Lower lobe of right lung (tissue), 2 donors: ENCODE measurements at regions not wholly inside any gene's neighbourhood (a gene's known extent, or its start where the extent isn't known, plus 50 kb on each side); places are given as distances from the start of the nearest gene placed in this dataset.

Experiments
- ATAC-seq, 2 donors: fragments of 200-7000 bp; cut with Tn5 transposase; one replicate each; pipeline ENCODE4 v1.9.1; 2020 to 2022; ENCODE audit warnings: mild to moderate bottlenecking in 2 of 2, moderate library complexity in 2 of 2
- DNase-seq: peaks from one replicate; pipeline ENCODE4 v3.0.0-alpha.2; 2020
- H3K27ac ChIP-seq: fragments of 200-600 bp; one replicate; pipeline ENCODE4 v1.8.0; 2022
- H3K27me3 ChIP-seq: fragments of 200-600 bp; one replicate; pipeline ENCODE4 v1.8.0; 2022; ENCODE audit warnings: low read depth
- H3K36me3 ChIP-seq: fragments of 200-600 bp; one replicate; pipeline ENCODE4 v1.8.0; 2022; ENCODE audit warnings: mild to moderate bottlenecking
- H3K4me1 ChIP-seq: fragments of 200-600 bp; one replicate; pipeline ENCODE4 v1.8.0; 2022
- H3K4me3 ChIP-seq: fragments of 200-600 bp; one replicate; pipeline ENCODE4 v1.8.0; 2022; ENCODE audit warnings: mild to moderate bottlenecking
- H3K9me3 ChIP-seq: fragments of 200-600 bp; one replicate; pipeline ENCODE4 v1.8.0; 2022
- intact Hi-C: fragments of 100-400 bp; cut with DNase I; formaldehyde crosslinking; loops from one replicate; pipeline ENCODE4 v1.11.0; 2022
- TF ChIP-seq, protein P1 (sequence below): fragments of 200-600 bp; IDR thresholded peaks from one replicate; pipeline ENCODE4 v1.8.0; 2022; ENCODE audit warnings: antibody characterized with exemption, mild to moderate bottlenecking
- donor health status: DM: no; HTN: yes; CAD: no; lungs with severe emphysema.

DNA sequence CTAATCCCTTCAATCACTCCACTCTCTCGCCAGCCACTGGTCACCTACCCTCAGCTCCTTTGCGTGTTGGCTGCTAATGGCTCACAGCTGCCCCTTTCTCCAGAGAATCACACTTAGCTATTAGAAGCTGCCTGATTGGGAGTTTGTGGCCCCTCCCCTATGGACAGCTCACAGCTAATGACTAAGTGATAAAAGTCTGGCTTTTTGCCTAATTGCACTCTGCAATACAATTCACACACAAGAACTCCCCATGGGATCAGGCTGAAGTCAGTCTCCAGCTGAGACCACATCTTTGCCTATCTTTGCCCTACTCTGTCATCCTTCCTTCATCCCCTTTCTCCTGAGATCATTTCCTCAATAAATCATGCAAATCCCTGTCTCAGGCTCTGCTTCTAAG is 701.9 kb upstream of the RAB6C start:
- Histone ChIP-seq H3K27me3 (no peaks in the 10 kb centered on the region), H3K4me3 (no peak overlapping the region), H3K27ac (no peak overlapping the region), H3K9me3 (no peaks in the 10 kb centered on the region), H3K4me1 (no peaks in the 10 kb centered on the region), H3K36me3 (no peaks in the 10 kb centered on the region)
- ATAC-seq (no peak), DNase-seq (no peak)
- TF ChIP-seq, protein P1, sequence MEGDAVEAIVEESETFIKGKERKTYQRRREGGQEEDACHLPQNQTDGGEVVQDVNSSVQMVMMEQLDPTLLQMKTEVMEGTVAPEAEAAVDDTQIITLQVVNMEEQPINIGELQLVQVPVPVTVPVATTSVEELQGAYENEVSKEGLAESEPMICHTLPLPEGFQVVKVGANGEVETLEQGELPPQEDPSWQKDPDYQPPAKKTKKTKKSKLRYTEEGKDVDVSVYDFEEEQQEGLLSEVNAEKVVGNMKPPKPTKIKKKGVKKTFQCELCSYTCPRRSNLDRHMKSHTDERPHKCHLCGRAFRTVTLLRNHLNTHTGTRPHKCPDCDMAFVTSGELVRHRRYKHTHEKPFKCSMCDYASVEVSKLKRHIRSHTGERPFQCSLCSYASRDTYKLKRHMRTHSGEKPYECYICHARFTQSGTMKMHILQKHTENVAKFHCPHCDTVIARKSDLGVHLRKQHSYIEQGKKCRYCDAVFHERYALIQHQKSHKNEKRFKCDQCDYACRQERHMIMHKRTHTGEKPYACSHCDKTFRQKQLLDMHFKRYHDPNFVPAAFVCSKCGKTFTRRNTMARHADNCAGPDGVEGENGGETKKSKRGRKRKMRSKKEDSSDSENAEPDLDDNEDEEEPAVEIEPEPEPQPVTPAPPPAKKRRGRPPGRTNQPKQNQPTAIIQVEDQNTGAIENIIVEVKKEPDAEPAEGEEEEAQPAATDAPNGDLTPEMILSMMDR, result no peak
- intact Hi-C loops, result no loop called here

DNA sequence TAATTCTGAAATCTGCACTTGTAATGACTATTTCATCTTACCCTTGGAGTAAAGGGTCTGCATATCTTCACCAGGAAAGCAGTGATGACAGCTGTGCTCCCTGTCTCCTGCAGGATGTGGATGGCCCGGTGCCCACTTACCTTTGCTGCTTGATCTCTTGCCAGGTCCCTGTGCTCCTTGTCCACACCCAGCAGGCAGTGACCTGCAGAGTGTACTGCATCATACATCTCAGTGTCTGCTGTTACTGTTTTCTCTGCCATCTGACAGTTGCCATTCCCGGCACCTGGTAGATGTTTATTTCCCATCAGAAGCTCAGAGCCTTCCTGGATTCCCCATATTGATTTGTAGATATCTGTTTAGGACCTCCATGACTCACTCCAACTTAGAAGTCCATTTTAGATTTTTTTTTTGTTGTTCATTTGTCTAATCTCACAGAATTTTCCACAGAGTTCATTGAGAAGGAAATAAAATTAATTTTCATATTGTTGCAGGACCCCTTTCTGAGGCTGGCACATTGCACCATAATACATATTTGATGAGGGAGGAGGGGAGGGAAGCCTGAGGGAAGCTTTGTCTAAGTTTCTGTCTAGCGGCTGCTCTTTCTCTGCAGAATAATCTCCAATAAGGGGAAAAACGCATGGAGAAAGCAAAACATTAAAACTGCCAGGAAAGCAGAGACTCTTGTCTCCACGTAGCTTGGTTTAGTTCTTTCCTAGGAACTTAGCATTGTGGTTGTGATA is 697.5 kb upstream of the RAB6C start:
- intact Hi-C loops, result no loop called here

DNA sequence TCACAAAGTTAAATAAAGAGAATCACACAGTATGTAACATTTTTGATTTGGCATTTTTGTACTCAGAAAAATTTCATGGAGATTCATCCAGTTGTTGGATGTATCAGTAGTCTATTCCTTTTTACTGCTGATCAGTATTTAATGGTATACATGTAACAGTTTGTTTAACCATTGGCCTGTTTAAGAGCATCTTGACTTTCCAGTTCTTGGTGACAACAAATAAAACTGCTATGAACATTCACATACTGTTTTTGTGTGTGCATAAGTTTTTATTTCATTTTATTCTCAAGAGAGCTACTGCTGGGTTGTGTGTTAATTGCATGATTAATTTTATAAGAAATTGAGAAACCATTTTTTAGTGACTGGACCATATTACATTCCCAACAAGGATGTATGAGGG is 694.5 kb upstream of the RAB6C start:
- intact Hi-C loops, result no loop called here
- ATAC-seq (no peak), DNase-seq (no peak)
- H3K36me3 ChIP-seq, result no peaks in the 10 kb centered on the region
- H3K27me3 ChIP-seq, result no peaks in the 10 kb centered on the region
- peaks cover 4% of the 10 kb centered on the region for H3K9me3 ChIP-seq
- H3K4me3 ChIP-seq, result no peak overlapping the region
- no peaks in the 10 kb centered on the region for H3K4me1 ChIP-seq
- no peak overlapping the region for H3K27ac ChIP-seq
- TF ChIP-seq, protein P1, result no peak

More for the DNA sequence above, 697.5 kb upstream of the RAB6C start:
- H3K36me3 ChIP-seq, result no peaks in the 10 kb centered on the region
- no peaks in the 10 kb centered on the region for H3K27me3 ChIP-seq
- H3K27ac ChIP-seq, result no peak overlapping the region
- DNase-seq (no peak), ATAC-seq (no peak)
- TF ChIP-seq, protein P1, result no peak
- peaks cover 4% of the 10 kb centered on the region for H3K9me3 ChIP-seq
- no peaks in the 10 kb centered on the region for H3K4me1 ChIP-seq
- H3K4me3 ChIP-seq, result no peak overlapping the region

DNA sequence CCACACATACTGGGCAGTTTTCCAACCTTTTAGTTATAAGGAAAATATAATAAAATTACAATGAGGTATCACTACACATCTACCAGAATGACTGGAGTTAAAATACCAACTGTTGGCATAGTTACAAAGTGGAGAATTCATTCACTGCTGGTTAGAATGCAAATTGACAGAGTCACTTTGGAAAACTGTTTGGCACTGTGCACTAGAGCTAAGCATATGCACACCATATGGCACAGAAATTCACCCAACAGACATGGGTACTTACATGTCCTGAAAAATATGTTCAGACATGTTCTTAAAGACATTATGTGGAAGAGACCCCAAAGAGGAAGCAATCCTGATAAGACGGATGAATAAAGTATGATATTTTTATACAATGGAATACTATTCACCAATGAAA is 686.1 kb upstream of the RAB6C start:
- no peaks in the 10 kb centered on the region for H3K36me3 ChIP-seq
- no peak overlapping the region for H3K4me3 ChIP-seq
- ATAC-seq (no peak), DNase-seq (no peak)
- H3K27me3 ChIP-seq, result no peaks in the 10 kb centered on the region
- no peaks in the 10 kb centered on the region for H3K9me3 ChIP-seq
- H3K27ac ChIP-seq, result no peak overlapping the region
- intact Hi-C loops, result no loop called here
- H3K4me1 ChIP-seq, result no peaks in the 10 kb centered on the region
- TF ChIP-seq, protein P1, result no peak

DNA sequence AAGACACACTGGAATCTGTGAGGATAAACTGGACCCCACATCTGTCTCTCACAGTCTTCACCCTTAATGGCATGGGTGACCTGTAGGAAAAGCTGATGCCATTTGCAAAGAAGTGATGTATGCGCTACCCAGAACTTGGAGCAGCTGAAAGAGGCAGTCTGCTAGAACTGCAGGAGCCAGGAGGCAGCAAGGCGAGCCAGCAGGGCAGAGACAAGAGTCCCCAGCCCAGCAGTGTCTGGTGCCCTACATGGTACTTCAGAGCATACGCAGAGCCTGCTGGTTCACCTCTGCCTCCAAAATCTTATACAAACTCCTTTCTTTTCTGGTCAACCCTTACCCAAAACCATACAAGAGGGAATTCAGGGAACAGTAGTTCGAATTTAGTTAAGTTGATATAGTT is 683.1 kb upstream of the RAB6C start:
- Histone ChIP-seq H3K4me3 (no peak overlapping the region), H3K36me3 (no peaks in the 10 kb centered on the region), H3K9me3 (no peaks in the 10 kb centered on the region), H3K27me3 (no peaks in the 10 kb centered on the region), H3K4me1 (no peaks in the 10 kb centered on the region), H3K27ac (no peak overlapping the region)
- TF ChIP-seq, protein P1, result no peak
- no peak for ATAC-seq
- DNase-seq, result no peak
- intact Hi-C loops, result no loop called here
